Testis (tissue), 2 donors: ENCODE measurements at regions not wholly inside any gene's neighbourhood (a gene's known extent, or its start where the extent isn't known, plus 50 kb on each side); places are given as distances from the start of the nearest gene placed in this dataset.

Experiments
- CTCF ChIP-seq, 3 experiments: fragments of 450-650 bp in 2 of 3; fragments of 200-600 bp in 1 of 3; sonication (generic) in 1 of 3; IDR thresholded peaks; one replicate each; pipeline ENCODE4 v1.5.1; 2016 to 2019; ENCODE audit warnings: antibody characterized with exemption in 3 of 3, mild to moderate bottlenecking in 2 of 3, moderate library complexity in 1 of 3
- POLR2A ChIP-seq: fragments of 450-650 bp; IDR thresholded peaks from one replicate; pipeline ENCODE4 v1.6.1; 2017; ENCODE audit warnings: antibody characterized with exemption, mild to moderate bottlenecking, moderate library complexity

GRCh38 chr5:155406815-155407214, 393.3 kb downstream of the KIF4B start:
- TF ChIP-seq CTCF (IDR thresholded peaks at IDR 0.05) = no peak
- no peak for TF ChIP-seq POLR2A
